PC-3 (cell line): ENCODE measurements at regions not wholly inside any gene's neighbourhood (a gene's known extent, or its start where the extent isn't known, plus 50 kb on each side); places are given as distances from the start of the nearest gene placed in this dataset.

Experiments used
- ATAC-seq: fragments of 200-7000 bp; cut with Tn5 transposase; 2 replicates; pipeline ENCODE4 v1.9.1; 2020; ENCODE audit warnings: mild to moderate bottlenecking, moderate library complexity
- BruUV-seq: library from RNA; stranded (reverse); fragments of 400-500 nt; replicated peaks from 2 replicates; lab custom pipeline; 2021; lab: Mats Ljungman, UMichigan
- CTCF ChIA-PET: fragments of 300-600 bp; sonication (Branson Sonifier 250); formaldehyde crosslinking; loops from one replicate; lab custom pipeline; 2022; ENCODE audit warnings: antibody characterized with exemption; lab: Charles Lee
- POLR2A ChIA-PET: fragments of 300-600 bp; sonication (Branson Sonifier 250); formaldehyde crosslinking; loops from one replicate; lab custom pipeline; 2022; ENCODE audit warnings: antibody characterized with exemption; ENCODE audit not compliant: unreplicated experiment; lab: Charles Lee
- DNase-seq: peaks from one replicate; pipeline ENCODE4 v3.0.0-alpha.2; 2015
- H2AFZ ChIP-seq: fragments of 300-600 bp; sonication (generic); 2 replicates; pipeline ENCODE4 v1.6.0; 2016; ENCODE audit warnings: antibody characterized with exemption, low read length
- H3F3A ChIP-seq: fragments of 300-600 bp; sonication (generic); one replicate; pipeline ENCODE4 v1.6.0; 2017; ENCODE audit warnings: antibody characterized with exemption, low read length, control low read depth, mild to moderate bottlenecking; ENCODE audit not compliant: unreplicated experiment
- H3K27ac ChIP-seq: fragments of 300-600 bp; sonication (generic); 2 replicates; pipeline ENCODE4 v1.5.1; 2016; ENCODE audit warnings: mild to moderate bottlenecking, low read length
- H3K27me3 ChIP-seq: fragments of 300-600 bp; sonication (generic); 2 replicates; pipeline ENCODE4 v1.6.1; 2016; ENCODE audit warnings: low read length, mixed read lengths
- H3K36me3 ChIP-seq: fragments of 300-600 bp; sonication (generic); 2 replicates; pipeline ENCODE4 v1.6.1; 2016; ENCODE audit warnings: low read depth, mixed run types, low read length, mixed read lengths
- H3K4me1 ChIP-seq: fragments of 300-600 bp; sonication (generic); 2 replicates; pipeline ENCODE4 v1.5.1; 2016; ENCODE audit warnings: low read length; ENCODE audit not compliant: insufficient read depth
- H3K4me2 ChIP-seq: fragments of 300-600 bp; sonication (generic); 2 replicates; pipeline ENCODE4 v1.6.0; 2016; ENCODE audit warnings: low read length
- H3K4me3 ChIP-seq: fragments of 300-600 bp; sonication (generic); 2 replicates; pipeline ENCODE4 v1.5.1; 2016; ENCODE audit warnings: mild to moderate bottlenecking, low read length, mixed read lengths
- H3K79me2 ChIP-seq: fragments of 300-600 bp; sonication (generic); 2 replicates; pipeline ENCODE4 v1.6.1; 2017; ENCODE audit warnings: low read length, mixed read lengths
- H3K9ac ChIP-seq: fragments of 300-600 bp; sonication (generic); 2 replicates; pipeline ENCODE4 v1.6.0; 2016; ENCODE audit warnings: mild to moderate bottlenecking, low read length
- H3K9me2 ChIP-seq: fragments of 300-600 bp; sonication (generic); replicated peaks from 2 replicates; pipeline ENCODE4 v1.6.1; 2016; ENCODE audit warnings: mixed run types, low read length, mixed read lengths
- H3K9me3 ChIP-seq: fragments of 300-600 bp; sonication (generic); 2 replicates; pipeline ENCODE4 v1.6.1; 2016; ENCODE audit warnings: low read length, mixed read lengths
- H4K20me1 ChIP-seq: fragments of 300-600 bp; sonication (generic); 2 replicates; pipeline ENCODE4 v1.6.1; 2016; ENCODE audit warnings: low read length, mixed read lengths
- EZH2 ChIP-seq: fragments of 300-600 bp; sonication (generic); IDR thresholded peaks from one replicate; pipeline ENCODE4 v1.6.1; 2017; ENCODE audit warnings: antibody characterized with exemption, mild to moderate bottlenecking, low read length; ENCODE audit not compliant: unreplicated experiment
- EZH2phosphoT487 ChIP-seq: fragments of 300-600 bp; sonication (generic); IDR thresholded peaks from 2 replicates; pipeline ENCODE4 v1.6.1; 2018; ENCODE audit warnings: mild to moderate bottlenecking, antibody characterized with exemption, low read length, borderline replicate concordance
- intact Hi-C: fragments of 100-400 bp; cut with micrococcal nuclease; formaldehyde crosslinking; loops from 2 replicates; pipeline ENCODE4 v1.9.0; 2023
- TF ChIP-seq, protein P1 (sequence below): fragments of 300-600 bp; sonication (generic); conservative IDR thresholded peaks from 2 replicates; pipeline ENCODE4 v1.5.1; 2017; ENCODE audit warnings: antibody characterized with exemption, low read depth, mild to moderate bottlenecking, low read length

- no peaks in the 10 kb centered on the region for H3K27me3 ChIP-seq
- H3K36me3 ChIP-seq, result no peaks in the 10 kb centered on the region
- no peak for ATAC-seq
- H2AFZ ChIP-seq, result no peak overlapping the region
- ChIA-PET CTCF (no interaction called here), POLR2A (no interaction called here)
- no peak overlapping the region for H3K27ac ChIP-seq
- no peak overlapping the region for H3K9ac ChIP-seq
- peaks cover 17% of the 10 kb centered on the region for H3K4me1 ChIP-seq
- TF ChIP-seq EZH2 (no peak), EZH2phosphoT487 (no peak)
- TF ChIP-seq, protein P1, sequence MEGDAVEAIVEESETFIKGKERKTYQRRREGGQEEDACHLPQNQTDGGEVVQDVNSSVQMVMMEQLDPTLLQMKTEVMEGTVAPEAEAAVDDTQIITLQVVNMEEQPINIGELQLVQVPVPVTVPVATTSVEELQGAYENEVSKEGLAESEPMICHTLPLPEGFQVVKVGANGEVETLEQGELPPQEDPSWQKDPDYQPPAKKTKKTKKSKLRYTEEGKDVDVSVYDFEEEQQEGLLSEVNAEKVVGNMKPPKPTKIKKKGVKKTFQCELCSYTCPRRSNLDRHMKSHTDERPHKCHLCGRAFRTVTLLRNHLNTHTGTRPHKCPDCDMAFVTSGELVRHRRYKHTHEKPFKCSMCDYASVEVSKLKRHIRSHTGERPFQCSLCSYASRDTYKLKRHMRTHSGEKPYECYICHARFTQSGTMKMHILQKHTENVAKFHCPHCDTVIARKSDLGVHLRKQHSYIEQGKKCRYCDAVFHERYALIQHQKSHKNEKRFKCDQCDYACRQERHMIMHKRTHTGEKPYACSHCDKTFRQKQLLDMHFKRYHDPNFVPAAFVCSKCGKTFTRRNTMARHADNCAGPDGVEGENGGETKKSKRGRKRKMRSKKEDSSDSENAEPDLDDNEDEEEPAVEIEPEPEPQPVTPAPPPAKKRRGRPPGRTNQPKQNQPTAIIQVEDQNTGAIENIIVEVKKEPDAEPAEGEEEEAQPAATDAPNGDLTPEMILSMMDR, result no peak
- no peaks in the 10 kb centered on the region for H3K9me3 ChIP-seq
- intact Hi-C loops, result no loop called here
- BruUV-seq, result no TSS peak
- H4K20me1 ChIP-seq, result no peaks in the 10 kb centered on the region
- no peak for DNase-seq
- no peaks in the 10 kb centered on the region for H3F3A ChIP-seq
- no peak overlapping the region for H3K4me2 ChIP-seq
- H3K9me2 ChIP-seq, result no peaks in the 10 kb centered on the region
- no peak overlapping the region for H3K4me3 ChIP-seq
- H3K79me2 ChIP-seq, result no peaks in the 10 kb centered on the region
Measured at GRCh38 chr14:34039428-34040047, 88.7 kb upstream of the EGLN3 start.

DNA sequence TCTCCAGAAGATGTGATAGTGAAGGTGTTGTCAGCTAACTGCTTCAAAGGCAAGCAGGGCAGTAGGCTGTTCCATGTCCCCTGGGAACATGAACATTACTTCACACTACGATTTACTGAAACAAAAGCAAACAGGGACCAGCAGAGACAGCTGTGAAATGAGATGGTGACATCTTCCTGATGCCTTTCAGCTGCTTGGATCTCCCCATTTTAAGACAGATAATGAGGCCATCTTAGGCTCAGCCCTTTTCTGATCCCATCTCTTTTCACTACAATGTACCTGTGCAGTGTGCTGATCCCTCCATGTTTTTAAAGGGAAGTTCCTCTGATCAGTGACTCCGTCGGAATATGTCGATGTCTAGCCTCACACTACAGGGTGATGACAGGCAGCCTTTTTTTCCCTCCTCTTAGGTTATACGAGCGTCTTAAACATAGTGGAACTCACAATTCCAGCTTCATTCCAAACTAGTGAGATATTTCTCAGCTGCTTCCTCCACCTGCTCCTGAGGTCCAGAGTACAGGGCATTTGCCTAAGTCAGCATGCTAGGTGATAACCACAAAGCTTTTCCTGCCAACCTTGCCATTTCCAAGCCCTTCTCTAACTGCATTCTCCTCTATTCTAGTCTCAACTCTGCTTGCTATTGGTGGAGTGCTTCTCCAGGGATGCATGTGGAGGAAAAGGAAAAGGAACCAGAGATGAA lies 87.6 kb upstream of the EGLN3 start:
- DNase-seq (no peak), ATAC-seq (no peak)
- Histone ChIP-seq H2AFZ (no peak overlapping the region), H3K9me3 (no peaks in the 10 kb centered on the region), H3K27ac (no peak overlapping the region), H4K20me1 (no peaks in the 10 kb centered on the region), H3K9me2 (no peaks in the 10 kb centered on the region), H3K27me3 (no peaks in the 10 kb centered on the region), H3F3A (no peaks in the 10 kb centered on the region), H3K9ac (no peak overlapping the region), H3K4me3 (no peak overlapping the region), H3K4me2 (no peak overlapping the region), H3K36me3 (no peaks in the 10 kb centered on the region), H3K79me2 (no peaks in the 10 kb centered on the region), H3K4me1 (peaks cover 8% of the 10 kb centered on the region)
- TF ChIP-seq EZH2phosphoT487 (no peak), EZH2 (no peak)
- TF ChIP-seq, protein P1, result no peak
- intact Hi-C loops, result no loop called here
- BruUV-seq, result no TSS peak
- ChIA-PET POLR2A (no interaction called here), CTCF (no interaction called here)

DNA sequence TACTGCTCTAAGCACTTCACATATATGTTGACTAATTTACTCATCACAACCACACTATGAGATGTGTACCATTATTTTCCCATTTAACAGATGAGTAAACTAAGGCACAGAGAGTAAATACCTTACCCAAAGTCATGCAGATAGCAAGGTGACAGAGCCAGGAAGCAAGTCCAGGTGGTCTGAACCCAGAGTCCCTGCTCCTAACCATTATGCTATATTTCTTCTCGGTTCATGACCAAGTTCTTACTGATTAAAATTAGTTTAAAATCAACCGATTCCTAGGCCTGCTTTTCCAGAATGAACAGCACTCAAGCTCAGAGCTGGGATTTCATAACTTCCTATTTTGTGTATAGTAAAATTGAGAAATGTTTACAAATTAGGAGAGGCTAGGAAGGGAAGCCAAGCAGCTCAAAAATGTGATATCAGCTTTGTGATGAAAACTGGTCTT lies 85.5 kb upstream of the EGLN3 start:
- Histone ChIP-seq H3K4me2 (no peak overlapping the region), H3K4me1 (no peaks in the 10 kb centered on the region; the same call in 1 of the 2 replicates), H3K79me2 (no peaks in the 10 kb centered on the region), H3K4me3 (no peak overlapping the region), H3K9ac (no peak overlapping the region), H3K36me3 (no peaks in the 10 kb centered on the region), H3K9me2 (no peaks in the 10 kb centered on the region), H3F3A (no peaks in the 10 kb centered on the region), H4K20me1 (no peaks in the 10 kb centered on the region), H3K27me3 (no peaks in the 10 kb centered on the region), H3K27ac (no peak overlapping the region), H2AFZ (no peak overlapping the region), H3K9me3 (no peaks in the 10 kb centered on the region)
- no peak for ATAC-seq
- DNase-seq, result no peak
- CTCF ChIA-PET, result no interaction called here
- POLR2A ChIA-PET, result no interaction called here
- intact Hi-C loops, result no loop called here
- TF ChIP-seq, protein P1, result no peak
- TF ChIP-seq EZH2 (no peak), EZH2phosphoT487 (no peak)
- no TSS peak for BruUV-seq
